ENCODE measurements at regions not wholly inside any gene's neighbourhood (a gene's known extent, or its start where the extent isn't known, plus 50 kb on each side); places are given as distances from the start of the nearest gene placed in this dataset.

DNA sequence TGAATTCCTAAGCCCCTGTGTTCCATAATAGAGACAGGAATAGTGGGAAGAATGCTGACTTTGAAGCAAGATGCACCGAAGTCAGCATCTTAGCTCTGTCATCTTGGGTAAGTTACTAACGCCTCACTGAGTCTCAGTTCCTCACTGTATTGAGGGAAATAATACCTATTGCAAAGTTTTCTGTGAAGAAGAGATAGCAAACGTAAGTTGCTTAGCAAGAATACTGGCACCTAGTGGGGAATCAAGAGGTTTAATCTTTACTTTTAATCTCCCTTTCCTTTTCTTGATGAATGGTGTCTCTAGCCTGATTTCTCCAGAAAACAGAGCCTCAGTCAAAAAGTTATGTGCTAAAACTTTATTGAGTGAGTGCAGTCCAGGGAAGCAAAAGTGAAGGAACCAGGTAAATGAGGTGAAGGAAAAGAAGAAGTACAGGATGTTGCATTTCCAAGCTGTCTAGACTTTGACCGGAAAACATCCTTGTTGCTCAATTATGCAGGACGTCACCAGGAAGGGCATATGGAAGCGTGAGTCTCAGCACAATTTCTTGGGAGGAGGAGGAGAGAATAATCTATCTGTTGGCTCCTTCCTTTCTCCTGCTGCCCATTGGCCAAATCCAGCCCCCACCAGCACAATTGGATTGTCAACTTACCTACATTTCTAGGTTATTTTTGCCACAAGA lies 210.0 kb downstream of the B3GLCT start:
- TF ChIP-seq RXRA (IDR thresholded peaks at IDR 0.05) (no peak), YY1 (IDR thresholded peaks at IDR 0.05) (no peak), FOXA1 (IDR thresholded peaks at IDR 0.05) (no peak), NR2F2 (IDR thresholded peaks at IDR 0.05) (no peak), ATF3 (IDR thresholded peaks at IDR 0.05) (no peak), RAD21 (IDR thresholded peaks at IDR 0.05) (no peak), HNF4A (conservative IDR thresholded peaks at IDR 0.05) (no peak), GABPA (IDR thresholded peaks at IDR 0.05 in 1 of 2, conservative IDR thresholded peaks at IDR 0.05 in 1 of 2) (no peak), ZBTB33 (IDR thresholded peaks at IDR 0.05) (no peak), HNF4G (IDR thresholded peaks at IDR 0.05) (no peak), SP1 (IDR thresholded peaks at IDR 0.05) (no peak), EGR1 (IDR thresholded peaks at IDR 0.05; ENCODE audit: low read depth in 2 of 2) (no peak), FOXA2 (IDR thresholded peaks at IDR 0.05) (no peak), JUND (IDR thresholded peaks at IDR 0.05) (no peak), TAF1 (conservative IDR thresholded peaks at IDR 0.05) (no peak)
- TF ChIP-seq, protein P1, sequence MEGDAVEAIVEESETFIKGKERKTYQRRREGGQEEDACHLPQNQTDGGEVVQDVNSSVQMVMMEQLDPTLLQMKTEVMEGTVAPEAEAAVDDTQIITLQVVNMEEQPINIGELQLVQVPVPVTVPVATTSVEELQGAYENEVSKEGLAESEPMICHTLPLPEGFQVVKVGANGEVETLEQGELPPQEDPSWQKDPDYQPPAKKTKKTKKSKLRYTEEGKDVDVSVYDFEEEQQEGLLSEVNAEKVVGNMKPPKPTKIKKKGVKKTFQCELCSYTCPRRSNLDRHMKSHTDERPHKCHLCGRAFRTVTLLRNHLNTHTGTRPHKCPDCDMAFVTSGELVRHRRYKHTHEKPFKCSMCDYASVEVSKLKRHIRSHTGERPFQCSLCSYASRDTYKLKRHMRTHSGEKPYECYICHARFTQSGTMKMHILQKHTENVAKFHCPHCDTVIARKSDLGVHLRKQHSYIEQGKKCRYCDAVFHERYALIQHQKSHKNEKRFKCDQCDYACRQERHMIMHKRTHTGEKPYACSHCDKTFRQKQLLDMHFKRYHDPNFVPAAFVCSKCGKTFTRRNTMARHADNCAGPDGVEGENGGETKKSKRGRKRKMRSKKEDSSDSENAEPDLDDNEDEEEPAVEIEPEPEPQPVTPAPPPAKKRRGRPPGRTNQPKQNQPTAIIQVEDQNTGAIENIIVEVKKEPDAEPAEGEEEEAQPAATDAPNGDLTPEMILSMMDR (IDR thresholded peaks at IDR 0.05; ENCODE audit: low read depth, low read length, missing input control), result no peak
- TF ChIP-seq, protein P2, sequence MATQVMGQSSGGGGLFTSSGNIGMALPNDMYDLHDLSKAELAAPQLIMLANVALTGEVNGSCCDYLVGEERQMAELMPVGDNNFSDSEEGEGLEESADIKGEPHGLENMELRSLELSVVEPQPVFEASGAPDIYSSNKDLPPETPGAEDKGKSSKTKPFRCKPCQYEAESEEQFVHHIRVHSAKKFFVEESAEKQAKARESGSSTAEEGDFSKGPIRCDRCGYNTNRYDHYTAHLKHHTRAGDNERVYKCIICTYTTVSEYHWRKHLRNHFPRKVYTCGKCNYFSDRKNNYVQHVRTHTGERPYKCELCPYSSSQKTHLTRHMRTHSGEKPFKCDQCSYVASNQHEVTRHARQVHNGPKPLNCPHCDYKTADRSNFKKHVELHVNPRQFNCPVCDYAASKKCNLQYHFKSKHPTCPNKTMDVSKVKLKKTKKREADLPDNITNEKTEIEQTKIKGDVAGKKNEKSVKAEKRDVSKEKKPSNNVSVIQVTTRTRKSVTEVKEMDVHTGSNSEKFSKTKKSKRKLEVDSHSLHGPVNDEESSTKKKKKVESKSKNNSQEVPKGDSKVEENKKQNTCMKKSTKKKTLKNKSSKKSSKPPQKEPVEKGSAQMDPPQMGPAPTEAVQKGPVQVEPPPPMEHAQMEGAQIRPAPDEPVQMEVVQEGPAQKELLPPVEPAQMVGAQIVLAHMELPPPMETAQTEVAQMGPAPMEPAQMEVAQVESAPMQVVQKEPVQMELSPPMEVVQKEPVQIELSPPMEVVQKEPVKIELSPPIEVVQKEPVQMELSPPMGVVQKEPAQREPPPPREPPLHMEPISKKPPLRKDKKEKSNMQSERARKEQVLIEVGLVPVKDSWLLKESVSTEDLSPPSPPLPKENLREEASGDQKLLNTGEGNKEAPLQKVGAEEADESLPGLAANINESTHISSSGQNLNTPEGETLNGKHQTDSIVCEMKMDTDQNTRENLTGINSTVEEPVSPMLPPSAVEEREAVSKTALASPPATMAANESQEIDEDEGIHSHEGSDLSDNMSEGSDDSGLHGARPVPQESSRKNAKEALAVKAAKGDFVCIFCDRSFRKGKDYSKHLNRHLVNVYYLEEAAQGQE (IDR thresholded peaks at IDR 0.05), result no peak
- TF ChIP-seq, protein P3, sequence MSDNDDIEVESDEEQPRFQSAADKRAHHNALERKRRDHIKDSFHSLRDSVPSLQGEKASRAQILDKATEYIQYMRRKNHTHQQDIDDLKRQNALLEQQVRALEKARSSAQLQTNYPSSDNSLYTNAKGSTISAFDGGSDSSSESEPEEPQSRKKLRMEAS (IDR thresholded peaks at IDR 0.05), result no peak
- DNase-seq (ENCODE audit: low spot score), result no peak
- WGBS, result 44% methylated on average over 6 of the region's 6 CpGs

More for the DNA sequence above, 210.0 kb downstream of the B3GLCT start:
- H3K9me3 ChIP-seq (ENCODE audit: control insufficient read depth in 4 of 4, low read length in 3 of 4), result no peaks in the 10 kb centered on the region
- H3K27ac ChIP-seq (ENCODE audit: low read depth in 1 of 2, low read length in 2 of 2), result no peak overlapping the region
- no peaks in the 10 kb centered on the region for H3K27me3 ChIP-seq (ENCODE audit: control insufficient read depth in 4 of 4, insufficient read depth in 4 of 4, low read length in 3 of 4)
- H3K9ac ChIP-seq (ENCODE audit: low read depth in 1 of 2, low read length in 2 of 2), result no peak overlapping the region
- H3K4me3 ChIP-seq (ENCODE audit: low read depth in 1 of 3, low read length in 3 of 3), result no peak overlapping the region
- no peaks in the 10 kb centered on the region for H3K36me3 ChIP-seq (ENCODE audit: control insufficient read depth in 4 of 4, insufficient read depth in 3 of 4, low read depth in 1 of 4, low read length in 3 of 4)
- H3K4me1 ChIP-seq (ENCODE audit: control insufficient read depth in 4 of 4, insufficient read depth in 4 of 4, low read length in 3 of 4), result no peaks in the 10 kb centered on the region
